Panc1 (cell line): ENCODE measurements at regions not wholly inside any gene's neighbourhood (a gene's known extent, or its start where the extent isn't known, plus 50 kb on each side); places are given as distances from the start of the nearest gene placed in this dataset.

Experiments used
- ATAC-seq: fragments of 200-7000 bp; cut with Tn5 transposase; 2 replicates; pipeline ENCODE4 v1.9.1; 2020; ENCODE audit warnings: mild to moderate bottlenecking, moderate library complexity
- BruUV-seq: library from RNA; stranded (reverse); fragments of 400-500 nt; replicated peaks from 2 replicates; lab custom pipeline; 2021; lab: Mats Ljungman, UMichigan
- CTCF ChIA-PET: fragments of 300-600 bp; sonication (Branson Sonifier 250); formaldehyde crosslinking; loops from one replicate; lab custom pipeline; 2022; ENCODE audit warnings: antibody characterized with exemption; lab: Charles Lee
- POLR2A ChIA-PET: fragments of 300-600 bp; sonication (Branson Sonifier 250); formaldehyde crosslinking; loops from one replicate; lab custom pipeline; 2022; ENCODE audit warnings: antibody characterized with exemption; lab: Charles Lee
- DNase-seq: peaks from one replicate; pipeline ENCODE4 v3.0.0-alpha.2; 2010; ENCODE audit warnings: low read depth, low spot score
- H3K27ac ChIP-seq: 2 replicates; pipeline ENCODE4 v1.5.1; 2011; ENCODE audit warnings: mild to moderate bottlenecking, low read length, inconsistent platforms
- H3K27me3 ChIP-seq: fragments of 200-500 bp; sonication (Bioruptor generic); 2 replicates; pipeline ENCODE4 v1.6.0; 2014; ENCODE audit warnings: low read length, inconsistent platforms; ENCODE audit not compliant: control insufficient read depth, insufficient read depth
- H3K36me3 ChIP-seq: fragments of 200-500 bp; sonication (Bioruptor generic); 2 replicates; pipeline ENCODE4 v1.5.1; 2014; ENCODE audit warnings: inconsistent platforms, mild to moderate bottlenecking, low read length, moderate library complexity; ENCODE audit not compliant: control insufficient read depth, insufficient read depth
- H3K4me1 ChIP-seq: 2 replicates; pipeline ENCODE4 v1.5.1; 2011; ENCODE audit warnings: inconsistent platforms, mild to moderate bottlenecking, low read length, moderate library complexity; ENCODE audit not compliant: control insufficient read depth, insufficient read depth
- H3K4me3 ChIP-seq, 2 experiments: 2 replicates each; pipeline ENCODE4 v1.5.1; 2011 to 2012; ENCODE audit warnings: low read depth in 2 of 2, low read length in 2 of 2, mild to moderate bottlenecking in 2 of 2, inconsistent platforms in 1 of 2, moderate library complexity in 1 of 2
- H3K9me3 ChIP-seq: fragments of 200-500 bp; sonication (Bioruptor generic); 2 replicates; pipeline ENCODE4 v1.5.1; 2014; ENCODE audit warnings: low read depth, mild to moderate bottlenecking, inconsistent platforms, low read length, moderate library complexity; ENCODE audit not compliant: control insufficient read depth, insufficient read depth
- CTCF ChIP-seq: fragments of 450-650 bp; IDR thresholded peaks from 2 replicates; pipeline ENCODE4 v1.5.1; 2017; ENCODE audit warnings: mild to moderate bottlenecking
- POLR2AphosphoS5 ChIP-seq: IDR thresholded peaks from 2 replicates; pipeline ENCODE4 v1.6.1; 2012; ENCODE audit warnings: mild to moderate bottlenecking, low read depth, low read length, moderate library complexity
- REST ChIP-seq, 2 experiments: IDR thresholded peaks; 2 replicates each; pipeline ENCODE4 v1.6.1; 2011 to 2012; ENCODE audit warnings: low read depth in 2 of 2, control low read depth in 1 of 2, low read length in 1 of 2, mild to moderate bottlenecking in 1 of 2, moderate library complexity in 1 of 2; ENCODE audit not compliant: insufficient read depth in 1 of 2
- SIN3A ChIP-seq: IDR thresholded peaks from 2 replicates; pipeline ENCODE4 v1.6.1; 2012; ENCODE audit warnings: low read depth, mild to moderate bottlenecking, low read length, moderate library complexity, borderline replicate concordance; ENCODE audit not compliant: insufficient read depth
- TCF7L2 ChIP-seq: IDR thresholded peaks from 2 replicates; pipeline ENCODE4 v1.6.1; 2011; ENCODE audit warnings: mild to moderate bottlenecking, low read depth, low read length, inconsistent platforms
- in situ Hi-C: cut with HindIII; loops from 2 replicates; pipeline ENCODE4 v1.10.0; 2016; ENCODE audit warnings: low sequenced_read_pairs, low pct_unique_long_range_greater_than_20kb
- intact Hi-C: fragments of 100-400 bp; cut with micrococcal nuclease; formaldehyde crosslinking; loops from one replicate; pipeline ENCODE4 v1.10.0; 2022; ENCODE audit not compliant: unreplicated experiment

- ChIA-PET CTCF (no interaction called here), POLR2A (no interaction called here)
- intact Hi-C loops (no loop called here), in situ Hi-C loops (no loop called here)
- Histone ChIP-seq H3K27ac (no peak overlapping the region), H3K27me3 (no peaks in the 10 kb centered on the region), H3K36me3 (no peaks in the 10 kb centered on the region), H3K9me3 (no peaks in the 10 kb centered on the region), H3K4me3 (no peak overlapping the region), H3K4me1 (no peaks in the 10 kb centered on the region)
- TF ChIP-seq REST (IDR thresholded peaks at IDR 0.05; ENCODE audit: insufficient read depth in 1 of 2, low read depth in 2 of 2, low read length in 1 of 2) (no peak), CTCF (no peak), TCF7L2 (no peak), SIN3A (no peak), POLR2AphosphoS5 (no peak)
- ATAC-seq (no peak), DNase-seq (no peak)
- BruUV-seq: no TSS peak
These were observed 85.0 kb downstream of the SOX9 start for GRCh38 chr17:72205822-72206221.

GRCh38 chr17:72206376-72206775 is 85.6 kb downstream of the SOX9 start:
- no peak for DNase-seq
- in situ Hi-C loops (no loop called here), intact Hi-C loops (no loop called here)
- ChIA-PET POLR2A (no interaction called here), CTCF (no interaction called here)
- no peak for ATAC-seq
- Histone ChIP-seq H3K27ac (no peak overlapping the region), H3K27me3 (no peaks in the 10 kb centered on the region), H3K4me1 (no peaks in the 10 kb centered on the region), H3K9me3 (no peaks in the 10 kb centered on the region), H3K36me3 (no peaks in the 10 kb centered on the region), H3K4me3 (no peak overlapping the region)
- TF ChIP-seq SIN3A: no peak
- TF ChIP-seq CTCF: no peak
- TF ChIP-seq POLR2AphosphoS5: no peak
- no peak for TF ChIP-seq TCF7L2
- BruUV-seq: no TSS peak
